VCaP (cell line): ENCODE measurements at regions not wholly inside any gene's neighbourhood (a gene's known extent, or its start where the extent isn't known, plus 50 kb on each side); places are given as distances from the start of the nearest gene placed in this dataset.

Experiments
- H3K27ac ChIP-seq: fragments of 450-650 bp; 2 replicates; pipeline ENCODE4 v1.5.1; 2017
- CTCF ChIP-seq: fragments of 450-650 bp; conservative IDR thresholded peaks from 2 replicates; pipeline ENCODE4 v1.5.1; 2017; ENCODE audit warnings: mild to moderate bottlenecking, moderate library complexity

DNA sequence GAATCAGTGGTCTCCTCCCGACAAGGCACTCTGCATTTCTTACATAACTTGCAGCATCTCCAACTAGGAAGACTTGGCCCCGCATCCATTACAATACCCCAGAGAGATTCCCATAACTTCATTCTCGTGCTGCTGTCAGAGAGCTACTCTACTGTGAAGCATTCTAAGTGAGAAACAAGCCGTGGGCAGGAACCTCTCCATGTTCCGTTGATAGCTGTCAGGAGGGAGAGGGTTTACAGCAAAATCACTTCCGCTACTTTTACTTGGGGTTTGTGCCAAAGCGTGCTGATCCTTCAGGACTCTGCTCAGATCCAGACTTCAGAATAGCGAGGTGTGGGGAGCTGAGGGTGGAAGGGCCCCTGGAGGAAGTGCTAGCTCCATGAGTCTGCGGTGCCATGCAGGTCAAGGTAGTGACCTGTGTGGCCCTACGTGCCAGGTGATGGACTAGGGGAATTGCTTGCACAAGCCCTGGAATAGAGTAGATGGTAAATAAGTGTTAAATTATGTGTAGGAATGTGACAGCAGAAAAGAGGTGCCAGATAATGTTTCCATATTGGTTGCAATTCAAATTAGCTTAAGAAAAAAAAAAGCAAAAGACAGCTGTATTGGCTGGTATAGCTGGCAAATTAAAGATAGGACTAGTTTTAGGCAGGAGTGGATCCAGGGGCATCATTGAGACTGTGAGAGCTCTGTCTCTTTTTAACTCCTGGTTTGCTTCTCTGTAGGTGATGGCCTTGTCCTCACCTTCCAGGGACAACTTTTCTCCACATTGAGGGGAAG is 358.5 kb upstream of the ERCC4 start:
- TF ChIP-seq CTCF, result no peak
- no peak overlapping the region for H3K27ac ChIP-seq

DNA sequence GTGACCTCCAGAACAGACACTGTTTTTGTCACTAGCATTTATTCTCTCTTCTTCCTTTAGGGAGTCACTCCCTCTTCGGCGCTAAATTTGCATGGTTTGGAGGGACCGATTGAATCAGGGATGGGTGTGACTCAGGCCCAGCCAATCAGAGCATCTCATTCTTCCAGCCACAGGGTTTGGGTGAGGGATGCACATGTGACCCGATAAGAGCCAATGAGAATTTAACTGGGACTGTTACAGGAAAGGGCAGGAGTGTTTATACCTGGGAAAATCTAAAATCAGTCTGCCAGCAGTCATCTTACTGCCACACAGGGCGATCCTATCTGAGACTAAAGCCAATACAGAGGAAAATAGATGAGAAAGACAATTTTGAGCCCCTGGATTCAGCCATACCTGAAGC is 351.2 kb upstream of the ERCC4 start:
- H3K27ac ChIP-seq, result no peak overlapping the region
- no peak for TF ChIP-seq CTCF

DNA sequence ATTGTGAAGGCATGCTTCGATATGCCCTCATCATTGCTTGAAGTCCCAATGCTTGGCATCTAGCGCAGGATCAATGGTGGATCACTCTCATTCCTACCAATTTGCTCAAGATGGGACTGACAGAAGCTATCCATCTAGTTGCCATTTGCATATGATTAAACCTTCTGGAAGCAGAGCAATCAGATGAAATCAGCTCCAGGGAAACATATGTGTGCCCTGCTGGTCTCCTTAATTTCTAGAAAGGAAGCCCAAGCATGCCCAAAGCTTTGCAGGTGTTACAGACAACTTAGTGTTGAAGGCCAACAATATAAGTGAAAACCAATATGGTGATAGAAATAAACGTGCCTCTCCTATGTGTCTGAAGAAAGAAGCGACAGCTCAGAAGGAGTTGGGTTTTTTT is 350.0 kb upstream of the ERCC4 start:
- TF ChIP-seq CTCF, result no peak
- no peak overlapping the region for H3K27ac ChIP-seq

- no peak overlapping the region for H3K27ac ChIP-seq
- TF ChIP-seq CTCF, result no peak
Measured at GRCh38 chr16:13571036-13571435, 348.9 kb upstream of the ERCC4 start.

DNA sequence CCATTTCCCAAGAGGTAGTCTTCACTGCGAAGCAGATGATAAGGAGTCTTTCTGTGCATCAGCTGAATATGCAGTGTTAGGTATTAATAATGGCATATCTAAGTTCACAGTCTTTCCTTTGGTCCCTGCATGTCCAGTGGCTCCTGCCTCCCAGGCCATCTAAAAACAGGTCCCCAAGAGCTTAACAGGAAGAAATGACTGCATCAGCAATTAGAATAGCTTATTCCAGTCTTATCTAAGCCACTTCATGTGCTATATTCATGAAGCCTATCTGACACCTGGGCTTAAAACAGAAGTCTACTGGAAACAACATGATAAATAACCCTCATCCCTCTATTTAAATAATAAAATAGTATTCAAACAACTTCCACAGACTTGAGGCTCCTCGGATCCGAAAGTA is 346.1 kb upstream of the ERCC4 start:
- no peak for TF ChIP-seq CTCF
- H3K27ac ChIP-seq, result no peak overlapping the region

- TF ChIP-seq CTCF, result no peak
- H3K27ac ChIP-seq, result no peak overlapping the region
Measured at GRCh38 chr16:13586051-13586450, 333.9 kb upstream of the ERCC4 start.

- no peak overlapping the region for H3K27ac ChIP-seq
Measured at GRCh38 chr16:13587181-13587580, 332.8 kb upstream of the ERCC4 start.

More at GRCh38 chr16:13587181-13587580, 332.8 kb upstream of the ERCC4 start:
- TF ChIP-seq CTCF, result no peak
